ENCODE measurements at regions not wholly inside any gene's neighbourhood (a gene's known extent, or its start where the extent isn't known, plus 50 kb on each side); places are given as distances from the start of the nearest gene placed in this dataset.
"Not testable (repeated sequence)": the region's sequence is repeated elsewhere in the genome, so short reads cannot be mapped to it uniquely, and the experiment has no call there.

GRCh38 chr9:19901586-19901985 lies 112.7 kb upstream of the SLC24A2 start:
- Histone ChIP-seq H3K9ac (ENCODE audit: extremely low read depth, low read length, poor library complexity, severe bottlenecking) (no peak overlapping the region), H3K36me3 (ENCODE audit: control insufficient read depth, insufficient read depth, low read length) (no peaks in the 10 kb centered on the region), H3K9me3 (ENCODE audit: control insufficient read depth, low read length) (no peaks in the 10 kb centered on the region), H3K4me1 (ENCODE audit: control insufficient read depth, insufficient read depth, low read length) (no peaks in the 10 kb centered on the region), H3K27me3 (ENCODE audit: control insufficient read depth, insufficient read depth, low read length, poor library complexity, severe bottlenecking) (no peaks in the 10 kb centered on the region), H3K4me3 (ENCODE audit: low read length) (no peak overlapping the region), H3K27ac (ENCODE audit: low read depth, low read length) (no peak overlapping the region)
- no peak overlapping the region for H3K27ac Mint-ChIP-seq
- H3K27me3 Mint-ChIP-seq (ENCODE audit: insufficient read depth) = no peaks in the 10 kb centered on the region
- 89% methylated on average over 3 of the region's 3 CpGs; no CpG with 5 or more reads in 1 of the 2 experiments for WGBS, 2 experiments (ENCODE audit: insufficient coverage in 1 of 2, insufficient read length in 1 of 2)
- H3K4me1 Mint-ChIP-seq = no peaks in the 10 kb centered on the region
- no peaks in the 10 kb centered on the region for H3K36me3 Mint-ChIP-seq (ENCODE audit: low read depth)
- H3K9me3 Mint-ChIP-seq = no peaks in the 10 kb centered on the region
- TF ChIP-seq CTCF (conservative IDR thresholded peaks at IDR 0.05) = no peak
- DNase-seq = no peak
- no peak overlapping the region for H3K4me3 Mint-ChIP-seq

- no peak for DNase-seq
- Histone ChIP-seq H3K27ac (ENCODE audit: low read depth, low read length) (no peak overlapping the region), H3K4me3 (ENCODE audit: low read length) (no peak overlapping the region), H3K9ac (ENCODE audit: extremely low read depth, low read length, poor library complexity, severe bottlenecking) (no peak overlapping the region), H3K27me3 (ENCODE audit: control insufficient read depth, insufficient read depth, low read length, poor library complexity, severe bottlenecking) (no peaks in the 10 kb centered on the region), H3K9me3 (ENCODE audit: control insufficient read depth, low read length) (no peaks in the 10 kb centered on the region), H3K4me1 (ENCODE audit: control insufficient read depth, insufficient read depth, low read length) (no peaks in the 10 kb centered on the region), H3K36me3 (ENCODE audit: control insufficient read depth, insufficient read depth, low read length) (no peaks in the 10 kb centered on the region)
- TF ChIP-seq CTCF (conservative IDR thresholded peaks at IDR 0.05) = no peak
- H3K9me3 Mint-ChIP-seq = no peaks in the 10 kb centered on the region
- H3K36me3 Mint-ChIP-seq (ENCODE audit: low read depth) = no peaks in the 10 kb centered on the region
- no peak overlapping the region for H3K4me3 Mint-ChIP-seq
- 71 to 94% methylated on average over 1 of the region's 1 CpG for WGBS, 2 experiments (ENCODE audit: insufficient coverage in 1 of 2, insufficient read length in 1 of 2)
- H3K27me3 Mint-ChIP-seq (ENCODE audit: insufficient read depth) = no peaks in the 10 kb centered on the region
- no peak overlapping the region for H3K27ac Mint-ChIP-seq
- H3K4me1 Mint-ChIP-seq = no peaks in the 10 kb centered on the region
Observed at GRCh38 chr9:19896161-19896560, 107.3 kb upstream of the SLC24A2 start.

GRCh38 chr9:19895578-19895977 lies 106.7 kb upstream of the SLC24A2 start:
- not testable (repeated sequence) for H3K27me3 ChIP-seq (ENCODE audit: control insufficient read depth, insufficient read depth, low read length, poor library complexity, severe bottlenecking); H3K9ac ChIP-seq (ENCODE audit: extremely low read depth, low read length, poor library complexity, severe bottlenecking); H3K27ac ChIP-seq (ENCODE audit: low read depth, low read length); H3K4me3 Mint-ChIP-seq; H3K9me3 ChIP-seq (ENCODE audit: control insufficient read depth, low read length); DNase-seq; H3K4me1 Mint-ChIP-seq; H3K4me3 ChIP-seq (ENCODE audit: low read length); H3K27me3 Mint-ChIP-seq (ENCODE audit: insufficient read depth); H3K27ac Mint-ChIP-seq; H3K9me3 Mint-ChIP-seq; H3K4me1 ChIP-seq (ENCODE audit: control insufficient read depth, insufficient read depth, low read length); H3K36me3 ChIP-seq (ENCODE audit: control insufficient read depth, insufficient read depth, low read length); H3K36me3 Mint-ChIP-seq (ENCODE audit: low read depth)
- 93% methylated on average over 9 of the region's 9 CpGs; no CpG with 5 or more reads in 1 of the 2 experiments for WGBS, 2 experiments (ENCODE audit: insufficient coverage in 1 of 2, insufficient read length in 1 of 2)

GRCh38 chr9:19895006-19895405 lies 106.2 kb upstream of the SLC24A2 start:
- no peaks in the 10 kb centered on the region for H3K4me1 Mint-ChIP-seq
- no peaks in the 10 kb centered on the region for H3K9me3 Mint-ChIP-seq
- H3K27me3 Mint-ChIP-seq (ENCODE audit: insufficient read depth) = no peaks in the 10 kb centered on the region
- no peak for TF ChIP-seq CTCF (conservative IDR thresholded peaks at IDR 0.05)
- no peaks in the 10 kb centered on the region for H3K36me3 Mint-ChIP-seq (ENCODE audit: low read depth)
- H3K27ac Mint-ChIP-seq = no peak overlapping the region
- no peak overlapping the region for H3K4me3 Mint-ChIP-seq
- WGBS, 2 experiments (ENCODE audit: insufficient coverage in 1 of 2, insufficient read length in 1 of 2) = 82 to 90% methylated on average over 3 of the region's 3 CpGs
- no peak for DNase-seq
- H3K4me3 ChIP-seq (ENCODE audit: low read length) = no peak overlapping the region
- H3K4me1 ChIP-seq (ENCODE audit: control insufficient read depth, insufficient read depth, low read length) = no peaks in the 10 kb centered on the region
- H3K27me3 ChIP-seq (ENCODE audit: control insufficient read depth, insufficient read depth, low read length, poor library complexity, severe bottlenecking) = no peaks in the 10 kb centered on the region
- no peak overlapping the region for H3K9ac ChIP-seq (ENCODE audit: extremely low read depth, low read length, poor library complexity, severe bottlenecking)
- H3K36me3 ChIP-seq (ENCODE audit: control insufficient read depth, insufficient read depth, low read length) = no peaks in the 10 kb centered on the region
- no peaks in the 10 kb centered on the region for H3K9me3 ChIP-seq (ENCODE audit: control insufficient read depth, low read length)
- no peak overlapping the region for H3K27ac ChIP-seq (ENCODE audit: low read depth, low read length)

Data from endodermal cell (in vitro differentiated cells).